ENCODE measurements at regions not wholly inside any gene's neighbourhood (a gene's known extent, or its start where the extent isn't known, plus 50 kb on each side); places are given as distances from the start of the nearest gene placed in this dataset.

- DNase-seq = no peak
These were observed 379.9 kb downstream of the LPIN1 start for GRCh38 chr2:12126318-12126717.

- DNase-seq = no peak
These were observed 381.2 kb downstream of the LPIN1 start for GRCh38 chr2:12127638-12128037.

GRCh38 chr2:12131975-12132374 is 385.5 kb downstream of the LPIN1 start:
- DNase-seq = no peak

DNA sequence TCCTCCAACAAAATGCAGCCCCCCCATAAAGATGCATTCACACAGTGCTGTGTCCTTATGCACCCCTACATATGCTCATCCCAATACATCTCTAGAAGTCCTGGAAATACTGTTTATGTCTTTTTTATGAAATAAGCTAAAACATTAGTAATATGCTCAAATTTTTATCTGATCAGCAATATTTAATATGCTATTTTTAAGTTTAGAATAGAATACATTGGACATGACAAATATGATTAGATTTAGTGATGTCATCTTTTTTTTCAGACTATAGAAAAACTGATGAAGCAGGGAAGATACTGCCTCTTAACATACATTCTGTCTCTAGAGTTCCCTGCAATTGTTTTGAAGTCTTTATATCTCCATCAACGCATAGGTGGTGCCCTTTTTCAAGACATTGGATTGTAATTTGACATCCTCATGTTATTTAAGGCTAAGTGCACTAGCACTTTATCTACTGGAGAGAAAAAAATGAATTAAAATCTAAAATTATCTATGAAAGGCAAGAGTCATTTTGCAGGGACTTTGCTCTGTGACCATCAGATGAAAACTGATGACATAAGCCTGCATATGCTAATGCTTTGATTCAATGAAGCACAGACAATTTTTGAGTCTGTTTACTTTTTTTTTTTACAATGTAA is 395.3 kb downstream of the LPIN1 start:
- no peak for DNase-seq

GRCh38 chr2:12151716-12152115 is 405.3 kb downstream of the LPIN1 start:
- DNase-seq = no peak

DNA sequence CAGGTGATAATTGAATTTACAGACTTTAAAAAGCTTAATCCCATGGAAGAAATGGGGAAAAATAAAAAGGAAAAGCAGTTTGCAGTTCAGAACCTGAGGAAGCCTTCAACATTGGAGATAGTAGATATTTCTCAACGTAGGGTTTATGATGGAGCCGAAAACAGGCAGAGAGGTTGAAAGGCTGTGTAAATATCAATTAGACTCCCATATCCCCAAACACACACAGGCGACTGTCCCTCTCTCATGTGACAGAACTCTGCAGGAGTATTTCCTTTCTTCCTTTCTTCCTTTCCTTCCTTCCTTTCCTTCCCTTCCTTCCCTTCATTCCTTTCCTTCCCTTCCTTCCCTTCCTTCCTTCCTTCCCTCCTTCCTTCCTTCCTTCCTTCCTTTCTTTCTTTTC is 406.5 kb downstream of the LPIN1 start:
- no peak for DNase-seq

DNA sequence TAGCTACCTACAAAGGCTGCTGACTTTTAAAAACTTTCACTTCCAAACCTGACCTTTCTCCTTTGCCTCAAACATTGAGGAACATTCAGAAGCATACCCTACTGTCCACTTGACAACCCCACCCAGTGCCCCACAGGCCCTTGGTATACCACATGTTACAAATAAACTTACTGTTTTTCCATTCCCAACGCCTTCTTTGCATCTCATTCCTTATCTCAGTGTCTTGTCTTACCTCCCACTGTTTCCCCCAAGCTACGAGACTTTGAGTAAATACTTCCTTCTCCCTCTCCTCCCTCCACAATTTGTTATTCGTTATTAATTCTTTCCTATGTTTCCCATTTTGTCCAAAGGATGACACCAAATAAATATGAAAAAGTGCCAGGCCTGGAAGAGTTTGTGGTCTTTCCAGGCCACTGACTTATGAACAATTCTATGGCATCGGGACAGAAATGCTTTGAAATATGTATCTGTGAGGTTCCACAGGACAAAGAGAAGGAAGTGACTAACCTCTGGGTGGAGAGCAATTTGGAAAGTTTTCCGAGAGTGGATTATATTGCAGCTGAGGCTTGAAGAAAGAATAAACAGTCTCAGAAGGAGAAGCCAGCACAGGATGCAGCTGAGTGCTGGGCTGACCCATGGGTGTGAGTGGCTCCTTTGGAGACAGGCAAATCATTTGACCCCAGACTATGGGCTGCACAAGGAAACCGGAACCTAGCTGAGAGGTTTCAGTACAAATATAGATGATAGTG is 409.0 kb downstream of the LPIN1 start:
- DNase-seq = no peak

- no peak for DNase-seq
These were observed 409.9 kb downstream of the LPIN1 start for GRCh38 chr2:12156349-12156748.

GRCh38 chr2:12161085-12161484 is 414.7 kb downstream of the LPIN1 start:
- DNase-seq = no peak

DNA sequence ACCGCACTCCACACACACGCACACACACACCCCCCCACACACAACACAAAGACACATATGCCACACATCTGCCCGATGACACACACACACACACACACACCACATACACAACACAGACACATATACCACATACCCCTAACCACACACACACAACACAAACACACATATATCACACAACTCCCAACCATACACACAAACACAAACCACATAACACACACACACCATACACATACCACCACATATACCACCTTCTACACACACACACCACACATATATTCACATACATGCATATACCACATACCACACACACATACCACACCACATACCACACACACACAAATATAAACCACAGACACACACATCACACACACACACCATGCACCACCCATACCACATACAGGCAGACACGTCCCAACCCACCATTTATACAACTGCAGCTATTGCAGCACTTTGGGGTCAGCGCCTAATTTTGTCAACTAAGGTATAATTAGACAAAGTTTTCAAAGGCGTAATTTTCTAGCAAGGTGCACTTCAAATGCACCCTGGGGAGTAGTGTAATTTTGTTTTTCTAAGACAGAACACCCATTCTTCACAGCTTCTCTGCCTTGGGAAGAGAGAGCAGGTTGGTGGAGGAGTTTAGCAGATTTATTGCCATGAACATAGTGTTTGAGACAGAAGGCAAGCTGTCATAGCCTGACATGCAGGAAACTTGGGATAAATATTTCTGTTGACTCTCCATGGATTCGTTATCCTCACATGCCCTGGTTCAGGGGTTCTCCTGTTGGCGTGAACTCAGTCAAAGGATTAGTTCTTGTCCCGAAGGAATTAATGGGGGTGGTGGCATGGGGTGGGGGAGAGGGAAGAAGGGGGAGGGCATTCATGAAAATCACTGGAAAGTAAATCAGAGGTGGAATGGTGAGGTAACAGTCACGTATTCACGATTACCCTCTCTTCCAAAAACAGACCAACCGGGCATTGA is 416.1 kb downstream of the LPIN1 start:
- no peak for DNase-seq

DNA sequence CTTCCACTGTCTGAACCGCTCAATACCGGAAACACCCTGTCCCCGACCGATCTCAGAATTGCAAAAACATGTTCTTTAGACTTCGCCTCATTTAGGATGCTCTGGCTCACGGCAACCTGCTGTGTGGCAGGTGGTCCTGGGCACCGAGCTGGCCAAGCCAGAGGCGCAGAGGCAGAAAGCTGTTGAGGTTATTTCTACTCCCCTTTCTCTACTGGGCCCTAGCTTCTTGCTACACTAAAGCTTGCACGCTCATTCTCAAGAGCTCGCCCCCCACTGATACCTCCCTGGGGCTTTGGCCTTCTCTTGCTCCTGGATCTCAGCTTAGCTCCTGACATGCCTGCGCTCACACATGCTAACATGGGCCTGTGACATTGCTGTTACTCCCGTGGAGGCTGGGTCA is 417.4 kb downstream of the LPIN1 start:
- no peak for DNase-seq

DNA sequence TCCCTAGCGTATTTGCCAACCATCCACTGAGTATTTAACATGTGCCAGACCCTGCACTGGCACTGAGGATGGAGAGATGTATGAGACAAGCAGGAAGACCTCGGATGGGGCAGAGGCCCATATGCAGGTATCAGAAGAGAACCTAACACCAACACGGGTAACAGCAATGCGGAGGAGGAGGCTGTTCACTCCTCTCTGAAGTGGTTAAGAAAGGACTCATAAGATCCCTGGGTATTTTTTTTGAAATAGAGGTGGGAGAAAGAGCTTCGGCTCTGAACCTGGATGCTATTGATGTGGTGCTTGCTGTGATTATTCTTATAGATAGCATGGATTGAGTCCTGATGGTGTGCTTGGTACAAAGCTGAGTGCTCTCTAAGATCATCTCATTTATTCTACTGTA is 418.3 kb downstream of the LPIN1 start:
- no peak for DNase-seq

- no peak for DNase-seq
These were observed 421.3 kb downstream of the LPIN1 start for GRCh38 chr2:12167525-12168317.

GRCh38 chr2:12168354-12168753 is 421.9 kb downstream of the LPIN1 start:
- no peak for DNase-seq

- no peak for DNase-seq
These were observed 422.5 kb downstream of the LPIN1 start for GRCh38 chr2:12168791-12169388.

DNA sequence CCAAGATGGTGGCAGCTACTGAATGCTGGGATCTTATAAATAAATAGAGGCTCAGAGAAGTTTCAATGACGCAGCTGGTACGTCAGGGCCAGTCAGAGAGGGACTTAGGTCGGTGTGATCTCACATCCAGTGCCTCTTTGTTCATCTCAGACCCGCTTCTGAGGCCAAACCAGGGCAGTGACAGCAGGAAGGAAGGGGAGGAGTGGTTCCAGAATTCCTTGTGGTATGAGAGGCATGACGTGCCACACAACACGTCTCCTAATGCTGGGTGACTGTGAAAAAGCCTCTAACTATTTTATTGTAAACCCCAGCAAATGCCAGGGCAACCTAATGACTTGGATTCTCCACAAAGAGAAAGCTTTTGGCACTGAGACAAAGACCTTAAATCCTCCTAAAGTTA is 423.3 kb downstream of the LPIN1 start:
- no peak for DNase-seq

GRCh38 chr2:12170121-12170520 is 423.7 kb downstream of the LPIN1 start:
- DNase-seq = no peak

DNA sequence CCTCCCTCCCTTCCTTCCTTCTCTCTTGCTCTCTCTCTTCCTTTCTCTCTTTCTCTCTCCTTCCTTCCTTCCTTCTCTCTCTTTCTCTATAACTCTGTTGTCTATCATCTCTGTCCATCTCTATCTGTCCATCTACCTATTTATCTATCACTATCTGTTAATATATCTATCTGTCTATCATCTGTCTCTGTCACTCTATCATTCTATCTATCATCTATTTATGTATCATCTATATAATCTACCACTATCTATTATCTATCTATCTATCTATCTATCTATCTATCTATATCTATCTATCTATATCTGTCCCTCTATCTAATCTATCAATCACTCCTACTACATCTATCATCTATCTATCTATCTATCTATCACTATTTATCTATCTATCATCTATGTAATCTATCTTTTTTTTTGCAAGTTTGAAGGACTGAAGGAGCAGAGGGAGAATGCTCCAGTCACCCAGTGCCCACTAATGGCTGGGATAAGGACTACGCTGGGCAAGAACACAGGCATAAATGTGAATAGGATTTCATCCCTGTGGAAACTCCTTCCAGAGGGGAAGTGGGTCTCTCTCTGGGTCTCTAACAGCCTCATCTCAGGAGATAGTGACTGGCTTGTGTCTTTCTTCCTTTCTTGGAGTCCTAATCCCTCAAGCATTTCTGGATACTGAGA is 427.0 kb downstream of the LPIN1 start:
- no peak for DNase-seq

DNA sequence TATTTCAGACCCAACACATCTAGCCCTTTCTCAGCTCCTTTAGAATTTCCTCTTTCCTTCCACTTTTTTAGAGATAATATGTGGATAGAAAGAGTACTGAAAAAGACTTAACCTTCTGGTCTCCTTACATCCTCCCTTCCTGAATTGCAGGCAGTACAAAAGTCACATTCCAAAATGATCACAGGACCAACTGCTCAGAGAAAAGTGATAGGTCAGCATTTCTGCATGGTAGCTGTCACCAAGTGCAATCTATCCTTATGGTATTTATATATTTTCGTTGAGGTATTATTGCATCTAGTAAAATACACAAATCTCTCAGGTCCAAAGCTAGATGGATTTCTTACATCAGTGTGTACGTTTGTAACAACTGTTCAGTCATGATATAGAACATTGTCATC is 427.5 kb downstream of the LPIN1 start:
- DNase-seq = no peak

DNA sequence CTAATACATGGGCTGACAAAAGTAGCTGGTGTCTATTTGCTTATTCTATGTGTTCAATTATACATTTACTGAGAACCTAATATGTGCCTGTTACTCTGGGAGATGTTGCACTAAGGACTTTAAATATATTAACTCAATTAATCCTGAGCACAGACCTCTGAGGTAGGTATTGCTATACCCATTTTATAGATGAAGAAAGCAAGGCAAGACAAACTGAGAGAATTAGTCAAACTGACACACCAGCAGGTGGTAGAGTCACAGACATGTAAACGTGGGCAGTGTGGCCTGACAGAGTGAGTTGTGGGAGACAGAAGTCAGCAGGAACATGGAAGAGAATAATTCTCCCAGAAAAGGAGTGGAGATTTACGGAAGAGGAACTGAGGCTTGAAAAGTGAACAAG is 428.9 kb downstream of the LPIN1 start:
- no peak for DNase-seq

GRCh38 chr2:12176623-12177454 is 430.4 kb downstream of the LPIN1 start:
- DNase-seq = no peak
